ENCODE measurements at regions not wholly inside any gene's neighbourhood (a gene's known extent, or its start where the extent isn't known, plus 50 kb on each side); places are given as distances from the start of the nearest gene placed in this dataset.

DNA sequence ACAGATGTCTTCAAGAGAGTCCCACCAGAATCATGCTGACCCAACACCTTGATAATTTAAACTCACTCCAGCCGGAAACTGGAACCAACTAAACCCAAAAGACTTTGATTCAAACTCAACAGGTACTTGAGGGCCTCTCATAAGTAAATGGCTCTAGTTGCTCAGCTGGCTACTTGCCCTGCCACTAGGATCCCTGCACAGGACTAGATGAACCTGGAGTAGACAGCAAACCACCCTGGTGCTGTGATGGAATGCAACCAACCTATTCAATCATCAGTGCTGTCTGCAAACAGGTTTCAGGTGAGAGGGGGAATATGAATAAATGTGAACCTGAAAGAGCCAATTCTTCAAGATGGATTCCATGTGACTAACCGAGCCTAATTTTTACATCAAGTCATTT lies 216.3 kb downstream of the KATNAL1 start:
- H3K4me3 ChIP-seq (ENCODE audit: control insufficient read depth, low read depth, low read length): no peak overlapping the region
- no peak for DNase-seq (ENCODE audit: low read depth)
- TF ChIP-seq, protein P1, sequence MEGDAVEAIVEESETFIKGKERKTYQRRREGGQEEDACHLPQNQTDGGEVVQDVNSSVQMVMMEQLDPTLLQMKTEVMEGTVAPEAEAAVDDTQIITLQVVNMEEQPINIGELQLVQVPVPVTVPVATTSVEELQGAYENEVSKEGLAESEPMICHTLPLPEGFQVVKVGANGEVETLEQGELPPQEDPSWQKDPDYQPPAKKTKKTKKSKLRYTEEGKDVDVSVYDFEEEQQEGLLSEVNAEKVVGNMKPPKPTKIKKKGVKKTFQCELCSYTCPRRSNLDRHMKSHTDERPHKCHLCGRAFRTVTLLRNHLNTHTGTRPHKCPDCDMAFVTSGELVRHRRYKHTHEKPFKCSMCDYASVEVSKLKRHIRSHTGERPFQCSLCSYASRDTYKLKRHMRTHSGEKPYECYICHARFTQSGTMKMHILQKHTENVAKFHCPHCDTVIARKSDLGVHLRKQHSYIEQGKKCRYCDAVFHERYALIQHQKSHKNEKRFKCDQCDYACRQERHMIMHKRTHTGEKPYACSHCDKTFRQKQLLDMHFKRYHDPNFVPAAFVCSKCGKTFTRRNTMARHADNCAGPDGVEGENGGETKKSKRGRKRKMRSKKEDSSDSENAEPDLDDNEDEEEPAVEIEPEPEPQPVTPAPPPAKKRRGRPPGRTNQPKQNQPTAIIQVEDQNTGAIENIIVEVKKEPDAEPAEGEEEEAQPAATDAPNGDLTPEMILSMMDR (conservative IDR thresholded peaks at IDR 0.05; ENCODE audit: control insufficient read depth, insufficient read depth, low read depth, low read length): no peak

- TF ChIP-seq, protein P1 (conservative IDR thresholded peaks at IDR 0.05; ENCODE audit: control insufficient read depth, insufficient read depth, low read depth, low read length): no peak
- H3K4me3 ChIP-seq (ENCODE audit: control insufficient read depth, low read depth, low read length): no peak overlapping the region
- DNase-seq (ENCODE audit: low read depth): no peak
Observed at GRCh38 chr13:30088312-30088855, 219.0 kb downstream of the KATNAL1 start.

DNA sequence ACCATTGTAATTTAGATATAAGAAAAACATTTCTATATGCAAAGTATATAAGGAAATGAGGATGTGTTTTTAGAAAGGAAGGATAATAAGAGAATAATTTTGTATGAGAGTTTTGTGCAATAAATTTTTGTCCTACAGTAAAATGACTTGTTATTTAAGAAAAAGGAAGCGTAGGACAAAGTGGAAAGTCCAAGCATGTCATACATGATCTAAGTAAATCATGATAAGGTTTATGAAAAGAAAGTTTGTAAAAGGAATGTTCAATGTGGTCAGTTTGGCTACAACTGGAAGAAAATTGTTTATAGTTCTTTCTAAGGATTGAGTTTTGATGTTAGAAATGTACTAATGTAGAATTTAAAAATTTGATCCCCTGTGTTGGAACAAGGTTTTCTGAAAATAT lies 222.3 kb downstream of the KATNAL1 start:
- no peak for DNase-seq (ENCODE audit: low read depth)
- no peak overlapping the region for H3K4me3 ChIP-seq (ENCODE audit: control insufficient read depth, low read depth, low read length)
- TF ChIP-seq, protein P1 (conservative IDR thresholded peaks at IDR 0.05; ENCODE audit: control insufficient read depth, insufficient read depth, low read depth, low read length): no peak

DNA sequence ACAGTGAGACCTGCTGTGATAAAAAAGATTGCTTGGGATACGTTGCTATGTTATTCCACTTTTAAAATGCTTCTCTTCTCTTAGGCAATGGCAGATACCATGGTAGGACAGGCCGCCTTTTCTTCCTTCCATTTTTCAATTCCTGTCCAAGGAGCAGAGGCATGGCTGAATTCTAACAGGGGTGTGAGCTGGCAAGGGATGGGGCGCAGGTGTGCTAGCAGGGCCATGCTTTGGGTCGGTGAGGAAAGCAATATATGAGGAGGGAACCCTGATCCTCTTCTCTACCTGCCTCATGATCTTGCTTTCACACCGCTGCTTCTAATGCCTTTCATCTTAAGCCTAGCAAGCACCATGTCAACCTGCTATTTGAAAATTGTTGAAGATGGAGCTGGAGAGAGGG lies 225.0 kb downstream of the KATNAL1 start:
- H3K4me3 ChIP-seq (ENCODE audit: control insufficient read depth, low read depth, low read length): no peak overlapping the region
- TF ChIP-seq, protein P1 (conservative IDR thresholded peaks at IDR 0.05; ENCODE audit: control insufficient read depth, insufficient read depth, low read depth, low read length): no peak
- no peak for DNase-seq (ENCODE audit: low read depth)

DNA sequence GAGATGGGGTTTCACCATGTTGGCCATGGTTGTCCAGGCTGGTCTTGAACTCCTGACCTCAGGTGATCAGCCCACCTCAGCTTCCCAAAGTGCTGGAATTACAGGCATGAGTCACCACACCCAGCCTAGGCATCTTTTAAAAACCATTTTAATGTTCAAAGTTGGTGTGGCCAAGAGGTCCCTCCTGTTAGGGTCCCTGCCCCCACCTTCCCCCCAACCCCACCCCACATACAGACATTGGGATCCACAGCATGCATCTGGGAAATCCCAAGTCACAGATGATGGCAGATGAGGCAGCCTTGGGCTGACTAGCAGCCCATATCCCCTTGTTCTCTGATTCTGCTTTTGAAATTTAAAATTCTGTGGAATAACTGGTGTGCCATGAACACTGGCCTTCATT lies 226.0 kb downstream of the KATNAL1 start:
- DNase-seq (ENCODE audit: low read depth): no peak
- no peak overlapping the region for H3K4me3 ChIP-seq (ENCODE audit: control insufficient read depth, low read depth, low read length)
- TF ChIP-seq, protein P1 (conservative IDR thresholded peaks at IDR 0.05; ENCODE audit: control insufficient read depth, insufficient read depth, low read depth, low read length): no peak

GRCh38 chr13:30079501-30079900 lies 227.8 kb downstream of the KATNAL1 start:
- no peak overlapping the region for H3K4me3 ChIP-seq (ENCODE audit: control insufficient read depth, low read depth, low read length)
- DNase-seq (ENCODE audit: low read depth): no peak
- TF ChIP-seq, protein P1 (conservative IDR thresholded peaks at IDR 0.05; ENCODE audit: control insufficient read depth, insufficient read depth, low read depth, low read length): no peak

GRCh38 chr13:30078059-30078458 lies 227.6 kb upstream of the UBL3 start:
- TF ChIP-seq, protein P1 (conservative IDR thresholded peaks at IDR 0.05; ENCODE audit: control insufficient read depth, insufficient read depth, low read depth, low read length): no peak
- no peak overlapping the region for H3K4me3 ChIP-seq (ENCODE audit: control insufficient read depth, low read depth, low read length)
- DNase-seq (ENCODE audit: low read depth): no peak
